LoVo (cell line): ENCODE measurements at regions not wholly inside any gene's neighbourhood (a gene's known extent, or its start where the extent isn't known, plus 50 kb on each side); places are given as distances from the start of the nearest gene placed in this dataset.

Experiments
- DNase-seq: peaks from one replicate; pipeline ENCODE4 v3.0.0-alpha.2; 2016; ENCODE audit warnings: low spot score

DNA sequence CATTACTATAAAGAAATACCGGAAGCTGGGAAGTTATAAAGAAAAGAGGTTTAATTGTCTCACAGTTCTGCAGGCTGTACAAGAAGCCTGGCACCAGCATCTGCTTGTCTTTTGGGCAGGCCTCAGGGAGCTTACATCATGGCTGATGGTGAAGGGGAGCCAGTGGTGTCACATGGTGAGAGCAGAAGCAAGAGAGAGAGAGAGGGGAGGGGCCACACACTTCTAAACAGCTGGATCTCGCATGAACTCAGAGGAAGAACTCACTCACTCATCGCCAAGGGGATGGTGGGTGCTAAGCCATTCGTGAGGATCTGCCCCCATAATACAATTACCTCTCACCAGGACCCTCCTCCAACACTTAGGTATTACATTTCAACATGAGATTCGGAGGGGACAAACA lies 51.8 kb upstream of the ANKRD34C start:
- no peak for DNase-seq

GRCh38 chr15:79222808-79223207 lies 59.7 kb upstream of the ANKRD34C start:
- no peak for DNase-seq

DNA sequence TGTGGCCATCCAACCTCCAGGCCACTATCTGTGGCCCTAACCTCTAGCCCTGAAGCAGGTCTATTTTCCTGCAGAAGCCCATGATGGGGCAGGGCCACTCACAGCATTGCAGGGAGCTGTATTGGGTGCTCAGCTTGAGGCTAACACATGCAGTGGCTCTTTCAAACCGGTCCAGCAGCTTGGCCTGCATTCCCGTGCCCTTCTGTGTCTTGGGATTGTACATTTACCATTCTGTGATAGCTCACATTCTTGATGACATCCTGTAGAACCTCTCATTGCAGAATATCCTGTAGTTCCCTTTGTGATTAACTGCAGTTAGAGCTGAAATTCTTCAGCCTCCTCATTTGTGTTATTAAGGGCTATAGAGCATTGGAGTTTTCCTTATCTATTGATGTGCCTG lies 60.8 kb upstream of the ANKRD34C start:
- DNase-seq = no peak

DNA sequence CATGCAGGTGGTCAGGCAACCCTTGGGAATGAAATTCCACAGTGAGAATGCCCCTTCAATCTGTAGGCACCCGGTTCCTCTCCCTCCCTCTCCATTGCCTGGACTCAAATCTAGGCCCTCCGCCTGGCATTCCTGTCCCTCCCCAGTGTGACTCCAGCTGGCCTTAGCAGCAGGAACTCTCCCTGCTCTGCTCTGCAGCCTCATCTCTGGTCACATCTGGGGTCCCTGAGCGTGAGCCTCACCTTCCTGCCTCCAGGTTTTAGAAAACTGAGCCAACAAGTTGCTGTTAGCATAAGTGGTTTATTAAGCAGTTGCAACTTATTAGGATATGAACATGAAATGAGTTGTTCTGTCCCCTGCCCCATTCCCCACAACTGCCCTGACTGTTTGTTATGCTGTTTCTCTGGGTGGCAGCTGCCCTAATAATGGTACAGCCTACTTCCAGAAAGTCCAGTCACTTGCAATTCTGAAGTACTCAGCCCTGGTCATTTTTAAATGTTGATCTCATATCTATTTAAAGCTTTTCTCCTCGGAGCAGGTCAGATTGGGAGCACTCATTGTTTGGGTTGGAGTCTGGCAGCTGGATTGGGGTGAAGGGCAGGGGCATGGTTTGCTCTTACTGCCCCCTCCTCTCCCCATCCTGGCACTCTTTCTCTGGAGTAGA lies 63.0 kb upstream of the ANKRD34C start:
- no peak for DNase-seq

- no peak for DNase-seq
Measured at GRCh38 chr15:79218588-79219200, 63.8 kb upstream of the ANKRD34C start.

GRCh38 chr15:79213650-79214049 lies 68.9 kb upstream of the ANKRD34C start:
- DNase-seq = no peak

DNA sequence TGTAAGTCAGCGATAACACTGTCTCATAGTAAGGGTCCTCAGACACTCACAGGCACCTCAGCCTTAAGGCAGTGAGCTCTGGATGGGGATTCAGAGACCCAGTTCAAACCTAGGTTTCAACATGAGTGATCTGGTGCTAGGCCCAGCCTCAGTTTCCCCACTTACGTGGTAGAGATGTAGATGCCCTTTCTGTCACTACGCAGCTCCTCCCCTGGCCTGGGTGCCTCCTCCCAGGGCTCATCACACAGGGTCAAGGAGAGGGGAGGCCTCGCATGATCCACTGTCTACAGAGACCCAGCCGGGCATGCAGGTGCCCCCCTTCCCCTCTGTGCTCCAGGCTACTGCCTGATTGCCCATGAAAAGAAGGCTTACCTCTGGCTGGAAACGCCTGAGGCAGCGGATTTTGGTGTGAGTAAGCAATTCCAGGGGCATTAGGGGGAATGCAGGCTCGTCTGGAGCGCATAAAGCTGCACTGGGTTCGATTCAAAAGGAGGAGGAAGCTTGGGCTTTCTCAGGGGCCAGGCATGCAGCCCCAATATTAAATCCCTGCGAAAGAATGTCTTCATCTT lies 69.8 kb upstream of the ANKRD34C start:
- no peak for DNase-seq

DNA sequence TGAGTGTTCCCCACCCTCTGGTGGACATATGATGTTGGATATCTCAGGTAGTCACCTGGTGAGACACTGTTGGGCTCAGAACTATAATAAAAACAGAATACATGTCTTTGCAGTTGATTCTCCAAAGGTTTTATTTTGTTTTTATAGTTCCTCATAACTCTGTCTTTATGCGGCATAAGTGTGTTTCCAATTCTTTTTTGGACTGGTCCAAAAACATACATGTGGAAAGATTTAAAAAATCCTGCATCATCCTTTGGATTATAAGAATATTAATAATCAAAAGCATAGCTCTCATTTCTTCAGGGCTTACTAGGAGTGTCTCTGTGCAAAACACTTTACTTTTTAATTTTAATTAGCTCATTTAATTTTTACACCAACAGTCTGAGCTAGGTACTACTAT lies 71.0 kb upstream of the ANKRD34C start:
- DNase-seq = no peak

DNA sequence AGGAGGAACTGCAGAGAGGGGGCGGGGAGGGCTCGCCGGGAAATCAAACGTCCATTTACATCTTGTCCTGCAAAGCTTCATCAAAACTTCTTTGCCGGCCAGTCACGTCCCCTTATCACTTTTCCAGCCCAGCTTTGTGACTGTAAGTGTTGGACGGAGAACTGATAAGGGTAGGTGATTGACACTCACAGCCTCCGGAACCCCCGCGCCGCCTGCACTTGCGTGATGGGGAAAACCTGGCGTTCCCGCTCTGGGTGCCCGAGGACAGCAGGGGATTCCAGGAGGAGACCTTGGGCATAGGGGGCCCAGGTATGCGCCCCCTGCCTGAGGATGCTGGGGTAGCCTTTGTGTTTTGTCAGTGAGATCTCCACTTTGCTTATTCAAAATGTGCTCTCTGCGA lies 72.8 kb upstream of the ANKRD34C start:
- DNase-seq = no peak

GRCh38 chr15:79209116-79209515 lies 73.4 kb upstream of the ANKRD34C start:
- DNase-seq = no peak

GRCh38 chr15:79208179-79208578 lies 74.3 kb upstream of the ANKRD34C start:
- no peak for DNase-seq

DNA sequence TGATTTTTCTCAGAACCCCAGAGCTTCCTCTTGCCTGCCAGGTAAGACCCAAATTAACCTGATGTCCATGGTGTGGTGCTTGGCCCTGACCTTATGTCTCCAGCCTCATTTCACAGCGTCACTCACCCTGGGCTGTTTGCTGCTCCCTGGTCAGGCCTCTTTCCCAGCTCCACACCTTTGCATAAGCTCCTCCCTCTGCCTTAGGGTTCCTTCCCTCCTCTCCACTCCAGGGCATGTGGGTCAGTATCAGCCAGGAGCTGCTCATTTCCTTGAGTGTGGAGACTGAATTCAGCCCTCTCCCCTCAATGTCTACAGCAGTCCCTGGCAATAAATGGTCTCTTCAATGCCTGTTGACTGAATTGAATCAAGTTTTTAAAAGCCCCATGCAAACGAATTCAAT lies 75.6 kb upstream of the ANKRD34C start:
- no peak for DNase-seq

DNA sequence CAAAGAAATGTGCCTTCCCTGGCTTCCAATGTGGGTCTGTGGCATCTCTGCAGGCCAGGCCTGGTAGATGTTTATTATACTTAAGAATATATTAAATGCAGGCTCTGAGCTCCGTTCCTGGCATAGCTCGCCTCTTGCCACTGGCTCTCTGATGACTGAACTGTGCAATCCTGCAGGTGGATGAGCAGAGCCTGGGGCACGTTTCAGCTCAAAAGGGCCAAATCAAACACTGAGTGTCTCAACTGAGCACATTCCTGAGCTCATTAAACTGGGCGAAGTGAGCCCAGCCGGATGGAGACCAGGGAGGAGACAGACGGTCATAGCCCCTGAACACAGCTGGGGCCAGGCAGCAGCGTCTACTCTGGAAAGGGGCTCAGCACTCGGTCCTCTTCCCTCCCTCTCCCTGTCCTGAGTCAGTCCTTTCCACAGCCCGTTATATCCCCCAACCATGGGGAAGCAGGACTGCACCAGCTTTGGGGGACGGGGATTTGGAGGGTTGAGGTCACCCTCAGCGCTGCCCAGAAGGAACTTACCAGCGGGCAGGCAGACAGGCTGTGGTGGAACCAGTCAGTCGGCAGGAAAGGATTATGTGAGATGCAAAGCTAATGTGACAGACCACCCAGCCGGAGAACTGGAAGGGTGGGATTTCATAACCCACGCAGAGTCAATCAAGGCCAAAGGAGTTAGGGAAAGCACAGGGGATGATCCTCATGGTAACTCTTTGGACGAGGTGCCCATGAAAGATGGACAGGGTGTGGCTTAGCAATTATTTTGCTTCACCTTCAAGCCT lies 77.4 kb upstream of the ANKRD34C start:
- no peak for DNase-seq

GRCh38 chr15:79198461-79198860 lies 84.1 kb upstream of the ANKRD34C start:
- no peak for DNase-seq

- no peak for DNase-seq
Measured at GRCh38 chr15:79197285-79197684, 85.2 kb upstream of the ANKRD34C start.

DNA sequence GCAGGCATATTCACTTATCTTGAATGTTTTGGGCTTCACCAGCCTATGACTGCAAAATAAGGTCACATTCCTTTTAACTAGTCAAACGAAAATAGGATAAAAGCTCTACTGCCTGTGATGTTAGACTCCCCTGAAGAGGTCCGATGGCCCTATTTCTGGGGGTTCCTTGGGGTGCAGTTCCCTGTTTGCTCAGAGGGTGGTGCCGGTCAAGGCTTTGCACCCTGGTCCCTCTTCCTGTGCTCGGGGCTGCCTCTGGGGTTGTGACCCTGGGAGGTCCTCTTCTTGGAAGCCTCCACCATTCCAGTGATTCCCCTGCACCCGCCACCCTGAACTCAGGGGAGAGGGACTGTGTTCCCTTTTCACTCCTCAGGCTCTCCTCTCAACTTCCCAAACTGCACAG lies 86.7 kb upstream of the ANKRD34C start:
- DNase-seq = no peak

DNA sequence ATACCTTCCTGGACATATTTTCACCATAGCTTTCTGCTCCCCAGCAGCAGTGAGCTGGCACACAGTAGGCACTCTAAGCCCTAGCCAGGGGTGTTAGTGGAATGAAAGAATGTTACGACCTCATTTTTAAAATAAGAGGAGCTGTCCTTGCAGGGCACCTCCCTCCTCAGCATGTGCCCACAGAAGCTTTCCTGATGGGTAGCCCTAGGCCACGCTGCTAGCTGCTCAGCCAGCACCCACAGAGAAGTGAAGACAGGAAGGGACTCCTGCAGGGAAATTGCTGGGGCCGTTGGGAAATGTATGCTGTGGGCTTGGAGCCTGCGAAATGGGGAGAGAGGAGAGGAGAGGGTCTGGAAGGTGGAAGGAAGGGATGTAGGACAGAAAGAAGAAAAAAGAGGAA lies 87.3 kb upstream of the ANKRD34C start:
- no peak for DNase-seq

GRCh38 chr15:79194386-79194785 lies 88.1 kb upstream of the ANKRD34C start:
- no peak for DNase-seq

- DNase-seq = no peak
Measured at GRCh38 chr15:79193549-79193948, 89.0 kb upstream of the ANKRD34C start.

GRCh38 chr15:79193103-79193502 lies 89.4 kb upstream of the ANKRD34C start:
- no peak for DNase-seq

GRCh38 chr15:79192462-79193036 lies 90.0 kb upstream of the ANKRD34C start:
- DNase-seq = no peak

DNA sequence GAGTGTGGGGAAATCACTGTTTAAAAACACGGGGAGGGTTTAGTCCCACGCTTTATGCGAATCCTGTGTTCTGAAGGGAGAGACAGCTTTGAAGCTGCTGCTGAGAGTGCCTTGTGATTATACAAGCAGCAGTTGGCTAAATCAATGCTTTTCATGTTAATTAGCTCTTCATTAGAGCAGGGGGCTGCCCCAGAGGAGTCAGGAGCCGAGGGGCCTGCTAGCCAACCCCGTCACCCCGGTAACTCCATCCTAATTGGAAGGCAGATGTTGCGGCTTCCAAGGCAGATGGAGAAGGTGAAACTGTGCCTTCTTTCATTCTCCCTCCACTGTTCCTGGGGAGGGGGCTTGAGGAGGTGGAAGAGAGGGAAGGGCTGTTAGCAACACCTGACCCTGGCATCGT lies 92.4 kb upstream of the ANKRD34C start:
- DNase-seq = no peak

GRCh38 chr15:79186616-79187015 lies 95.9 kb upstream of the ANKRD34C start:
- DNase-seq = no peak
